ENCODE measurements at regions not wholly inside any gene's neighbourhood (a gene's known extent, or its start where the extent isn't known, plus 50 kb on each side); places are given as distances from the start of the nearest gene placed in this dataset.

GRCh38 chr5:73359395-73359794, 89.2 kb downstream of the FOXD1 start:
- Mint-ChIP-seq H3K9me3 (no peaks in the 10 kb centered on the region), H3K27me3 (peaks cover 22 to 49% of the 10 kb centered on the region in 2 donors), H3K4me1 (peaks cover 0 to 12% (median 9%) of the 10 kb centered on the region in 3 donors), H3K36me3 (no peaks in the 10 kb centered on the region), H3K4me3 (no peak overlapping the region), H3K27ac (peak overlapping the region in 1 of 8 donors; percentile 2)
- H3K27me3 ChIP-seq (ENCODE audit: insufficient read depth, low read length, poor library complexity, severe bottlenecking) = peaks cover 1% of the 10 kb centered on the region
- H3K4me3 ChIP-seq (ENCODE audit: low read length) = no peak overlapping the region
- POLR2A ChIA-PET = interaction anchor here (0.8 kb wide), 1 partner anchor 69 kb away, joined by 3 read pairs; no protein-coding TSS in a partner anchor
- H3K9me3 ChIP-seq (ENCODE audit: low read length) = no peaks in the 10 kb centered on the region
- no peaks in the 10 kb centered on the region for H3K4me1 ChIP-seq (ENCODE audit: insufficient read depth, low read length)
- DNase-seq = no peak
- H3K27ac ChIP-seq (ENCODE audit: low read depth, low read length) = no peak overlapping the region
- CTCF ChIA-PET = no interaction called here
- no peaks in the 10 kb centered on the region for H3K36me3 ChIP-seq (ENCODE audit: insufficient read depth, low read length)

- Mint-ChIP-seq H3K9me3 (no peaks in the 10 kb centered on the region), H3K4me3 (no peak overlapping the region), H3K36me3 (no peaks in the 10 kb centered on the region), H3K4me1 (peaks cover 0 to 12% (median 9%) of the 10 kb centered on the region in 3 donors), H3K27me3 (peaks cover 19 to 50% of the 10 kb centered on the region in 2 donors), H3K27ac (no peak overlapping the region)
- CTCF ChIA-PET = no interaction called here
- H3K4me1 ChIP-seq (ENCODE audit: insufficient read depth, low read length) = no peaks in the 10 kb centered on the region
- no peak for DNase-seq
- no peak overlapping the region for H3K4me3 ChIP-seq (ENCODE audit: low read length)
- H3K27me3 ChIP-seq (ENCODE audit: insufficient read depth, low read length, poor library complexity, severe bottlenecking) = no peaks in the 10 kb centered on the region
- no peak overlapping the region for H3K27ac ChIP-seq (ENCODE audit: low read depth, low read length)
- no peaks in the 10 kb centered on the region for H3K9me3 ChIP-seq (ENCODE audit: low read length)
- H3K36me3 ChIP-seq (ENCODE audit: insufficient read depth, low read length) = no peaks in the 10 kb centered on the region
- POLR2A ChIA-PET = no interaction called here
These were observed 90.2 kb downstream of the FOXD1 start for GRCh38 chr5:73358366-73358765.

GRCh38 chr5:73357576-73357975, 91.0 kb downstream of the FOXD1 start:
- Mint-ChIP-seq H3K4me3 (no peak overlapping the region), H3K36me3 (no peaks in the 10 kb centered on the region), H3K27me3 (peaks cover 19 to 56% of the 10 kb centered on the region in 2 donors), H3K4me1 (peaks cover 0 to 12% (median 9%) of the 10 kb centered on the region in 3 donors), H3K9me3 (no peaks in the 10 kb centered on the region), H3K27ac (no peak overlapping the region)
- H3K27ac ChIP-seq (ENCODE audit: low read depth, low read length) = no peak overlapping the region
- H3K27me3 ChIP-seq (ENCODE audit: insufficient read depth, low read length, poor library complexity, severe bottlenecking) = no peaks in the 10 kb centered on the region
- ChIA-PET CTCF (no interaction called here), POLR2A (interaction anchor here (0.7 kb wide), 1 partner anchor 62 kb away, joined by 4 read pairs; no protein-coding TSS in a partner anchor)
- no peaks in the 10 kb centered on the region for H3K4me1 ChIP-seq (ENCODE audit: insufficient read depth, low read length)
- no peaks in the 10 kb centered on the region for H3K36me3 ChIP-seq (ENCODE audit: insufficient read depth, low read length)
- H3K4me3 ChIP-seq (ENCODE audit: low read length) = no peak overlapping the region
- DNase-seq = no peak
- H3K9me3 ChIP-seq (ENCODE audit: low read length) = no peaks in the 10 kb centered on the region

GRCh38 chr5:73355108-73355507, 93.5 kb downstream of the FOXD1 start:
- ChIA-PET CTCF (no interaction called here), POLR2A (no interaction called here)
- H3K27me3 ChIP-seq (ENCODE audit: insufficient read depth, low read length, poor library complexity, severe bottlenecking) = no peaks in the 10 kb centered on the region
- H3K4me3 ChIP-seq (ENCODE audit: low read length) = no peak overlapping the region
- peaks cover 0 to 14% (median 8%) of the 10 kb centered on the region in 5 donors for H3K9me3 Mint-ChIP-seq
- no peaks in the 10 kb centered on the region for H3K36me3 ChIP-seq (ENCODE audit: insufficient read depth, low read length)
- no peak for DNase-seq
- H3K9me3 ChIP-seq (ENCODE audit: low read length) = no peaks in the 10 kb centered on the region
- H3K27ac Mint-ChIP-seq = no peak overlapping the region
- no peaks in the 10 kb centered on the region for H3K4me1 ChIP-seq (ENCODE audit: insufficient read depth, low read length)
- no peak overlapping the region for H3K4me3 Mint-ChIP-seq
- peaks cover 0 to 8% (median 0%) of the 10 kb centered on the region in 3 donors for H3K36me3 Mint-ChIP-seq
- peaks cover 25 to 71% of the 10 kb centered on the region in 2 donors for H3K27me3 Mint-ChIP-seq
- H3K4me1 Mint-ChIP-seq = peaks cover 0 to 12% (median 9%) of the 10 kb centered on the region in 3 donors
- H3K27ac ChIP-seq (ENCODE audit: low read depth, low read length) = no peak overlapping the region

GRCh38 chr5:73354406-73354805, 94.2 kb downstream of the FOXD1 start:
- Mint-ChIP-seq H3K27ac (no peak overlapping the region), H3K4me1 (peaks cover 0 to 10% (median 7%) of the 10 kb centered on the region in 3 donors), H3K4me3 (no peak overlapping the region), H3K27me3 (peaks cover 24 to 77% of the 10 kb centered on the region in 2 donors), H3K9me3 (peaks cover 5 to 21% (median 14%) of the 10 kb centered on the region in 5 donors), H3K36me3 (peaks cover 0 to 14% (median 0%) of the 10 kb centered on the region in 3 donors)
- Histone ChIP-seq H3K27me3 (ENCODE audit: insufficient read depth, low read length, poor library complexity, severe bottlenecking) (no peaks in the 10 kb centered on the region), H3K4me1 (ENCODE audit: insufficient read depth, low read length) (no peaks in the 10 kb centered on the region), H3K36me3 (ENCODE audit: insufficient read depth, low read length) (no peaks in the 10 kb centered on the region), H3K9me3 (ENCODE audit: low read length) (no peaks in the 10 kb centered on the region), H3K27ac (ENCODE audit: low read depth, low read length) (no peak overlapping the region), H3K4me3 (ENCODE audit: low read length) (no peak overlapping the region)
- no peak for DNase-seq
- CTCF ChIA-PET = interaction anchor here (0.6 kb wide), 1 partner anchor 77 kb away, joined by 3 read pairs; no protein-coding TSS in a partner anchor
- POLR2A ChIA-PET = no interaction called here

- CTCF ChIA-PET = interaction anchor here (0.7 kb wide), 1 partner anchor 10 kb away, joined by 3 read pairs; no protein-coding TSS in a partner anchor
- Histone ChIP-seq H3K27me3 (ENCODE audit: insufficient read depth, low read length, poor library complexity, severe bottlenecking) (no peaks in the 10 kb centered on the region), H3K4me3 (ENCODE audit: low read length) (no peak overlapping the region), H3K9me3 (ENCODE audit: low read length) (no peaks in the 10 kb centered on the region), H3K4me1 (ENCODE audit: insufficient read depth, low read length) (no peaks in the 10 kb centered on the region), H3K36me3 (ENCODE audit: insufficient read depth, low read length) (no peaks in the 10 kb centered on the region), H3K27ac (ENCODE audit: low read depth, low read length) (no peak overlapping the region)
- H3K36me3 Mint-ChIP-seq = peaks cover 0 to 24% (median 0%) of the 10 kb centered on the region in 3 donors
- peaks cover 26 to 87% of the 10 kb centered on the region in 2 donors for H3K27me3 Mint-ChIP-seq
- no peak overlapping the region for H3K4me3 Mint-ChIP-seq
- H3K9me3 Mint-ChIP-seq = peaks cover 14 to 29% (median 23%) of the 10 kb centered on the region in 5 donors
- POLR2A ChIA-PET = no interaction called here
- no peak overlapping the region for H3K27ac Mint-ChIP-seq
- no peak for DNase-seq
- peaks cover 0 to 4% (median 0%) of the 10 kb centered on the region in 3 donors for H3K4me1 Mint-ChIP-seq
These were observed 95.8 kb downstream of the FOXD1 start for GRCh38 chr5:73352649-73353230.

GRCh38 chr5:73352243-73352642, 96.3 kb downstream of the FOXD1 start:
- peaks cover 0 to 29% (median 0%) of the 10 kb centered on the region in 3 donors for H3K36me3 Mint-ChIP-seq
- H3K27me3 Mint-ChIP-seq = peaks cover 23 to 87% of the 10 kb centered on the region in 2 donors
- no peak for DNase-seq
- H3K9me3 ChIP-seq (ENCODE audit: low read length) = no peaks in the 10 kb centered on the region
- H3K4me3 ChIP-seq (ENCODE audit: low read length) = no peak overlapping the region
- no peaks in the 10 kb centered on the region for H3K36me3 ChIP-seq (ENCODE audit: insufficient read depth, low read length)
- peaks cover 18 to 33% (median 28%) of the 10 kb centered on the region in 5 donors for H3K9me3 Mint-ChIP-seq
- H3K4me1 Mint-ChIP-seq = peaks cover 0 to 4% (median 0%) of the 10 kb centered on the region in 3 donors
- ChIA-PET POLR2A (no interaction called here), CTCF (no interaction called here)
- H3K27ac ChIP-seq (ENCODE audit: low read depth, low read length) = no peak overlapping the region
- H3K4me1 ChIP-seq (ENCODE audit: insufficient read depth, low read length) = no peaks in the 10 kb centered on the region
- no peaks in the 10 kb centered on the region for H3K27me3 ChIP-seq (ENCODE audit: insufficient read depth, low read length, poor library complexity, severe bottlenecking)
- no peak overlapping the region for H3K27ac Mint-ChIP-seq
- no peak overlapping the region for H3K4me3 Mint-ChIP-seq

GRCh38 chr5:73351593-73351992, 97.0 kb downstream of the FOXD1 start:
- H3K4me3 Mint-ChIP-seq = no peak overlapping the region
- H3K9me3 Mint-ChIP-seq = peaks cover 22 to 40% (median 34%) of the 10 kb centered on the region in 5 donors
- no peaks in the 10 kb centered on the region for H3K36me3 ChIP-seq (ENCODE audit: insufficient read depth, low read length)
- H3K27me3 Mint-ChIP-seq = peaks cover 27 to 88% of the 10 kb centered on the region in 2 donors
- no peak overlapping the region for H3K4me3 ChIP-seq (ENCODE audit: low read length)
- peaks cover 0 to 4% (median 0%) of the 10 kb centered on the region in 3 donors for H3K4me1 Mint-ChIP-seq
- H3K27ac ChIP-seq (ENCODE audit: low read depth, low read length) = no peak overlapping the region
- no peaks in the 10 kb centered on the region for H3K9me3 ChIP-seq (ENCODE audit: low read length)
- no peaks in the 10 kb centered on the region for H3K4me1 ChIP-seq (ENCODE audit: insufficient read depth, low read length)
- no peaks in the 10 kb centered on the region for H3K27me3 ChIP-seq (ENCODE audit: insufficient read depth, low read length, poor library complexity, severe bottlenecking)
- peak overlapping the region in 1 of 8 donors; percentile 3 for H3K27ac Mint-ChIP-seq
- CTCF ChIA-PET = no interaction called here
- POLR2A ChIA-PET = no interaction called here
- peaks cover 0 to 34% (median 2%) of the 10 kb centered on the region in 3 donors for H3K36me3 Mint-ChIP-seq
- DNase-seq = no peak

Measured in CD8-positive, alpha-beta memory T cell (primary cell).